CD14-positive monocyte (primary cell): ENCODE measurements at regions not wholly inside any gene's neighbourhood (a gene's known extent, or its start where the extent isn't known, plus 50 kb on each side); places are given as distances from the start of the nearest gene placed in this dataset.

ENCODE experiments used
- DNase-seq, 3 donors: peaks; one replicate each; pipeline ENCODE4 v3.0.0-alpha.2; 2011 to 2022
- H2AFZ ChIP-seq: 2 replicates; pipeline ENCODE4 v1.6.0; 2012; ENCODE audit warnings: mild to moderate bottlenecking, low read depth, low read length, inconsistent platforms; ENCODE audit not compliant: insufficient read depth, poor library complexity, severe bottlenecking
- H3K27ac ChIP-seq, 2 donors: 1 replicate in 1 of 2; 2 replicates in 1 of 2; pipeline ENCODE4 v1.5.1; 2012 to 2013; ENCODE audit warnings: low read length in 2 of 2, control low read depth in 1 of 2, inconsistent platforms in 1 of 2, low read depth in 1 of 2, mild to moderate bottlenecking in 1 of 2
- H3K27me3 ChIP-seq, 2 donors: one replicate each; pipeline versions ENCODE4 v1.6.0 to v1.6.1; 2011 to 2013; ENCODE audit warnings: low read length in 2 of 2; ENCODE audit not compliant: control insufficient read depth in 2 of 2, insufficient read depth in 2 of 2
- H3K36me3 ChIP-seq, 2 donors: replicated peaks in 1 of 2; 1 replicate in 1 of 2; 2 replicates in 1 of 2; pipeline versions ENCODE4 v1.5.1 to v1.6.1; 2012 to 2013; ENCODE audit warnings: low read length in 2 of 2, control low read depth in 1 of 2, inconsistent platforms in 1 of 2, mild to moderate bottlenecking in 1 of 2; ENCODE audit not compliant: insufficient read depth in 2 of 2, control insufficient read depth in 1 of 2
- H3K4me1 ChIP-seq, 2 donors: 1 replicate in 1 of 2; 2 replicates in 1 of 2; pipeline versions ENCODE4 v1.5.1 to v1.6.1; 2012 to 2013; ENCODE audit warnings: low read length in 2 of 2, control low read depth in 1 of 2, inconsistent platforms in 1 of 2, mild to moderate bottlenecking in 1 of 2, moderate library complexity in 1 of 2; ENCODE audit not compliant: insufficient read depth in 2 of 2, control insufficient read depth in 1 of 2
- H3K4me2 ChIP-seq: replicated peaks from 2 replicates; pipeline ENCODE3; 2012; ENCODE audit warnings: low read length, moderate library complexity, mild to moderate bottlenecking; ENCODE audit not compliant: poor library complexity, severe bottlenecking; ENCODE audit errors: extremely low read depth
- H3K4me3 ChIP-seq, 3 experiments: fragments of 200-600 bp in 1 of 3; sonication (generic) in 1 of 3; replicated peaks in 1 of 3; 1 replicate in 2 of 3; 2 replicates in 1 of 3; pipeline ENCODE4 v1.5.1; 2011 to 2013; ENCODE audit warnings: low read length in 3 of 3, mild to moderate bottlenecking in 3 of 3, control low read depth in 2 of 3, low read depth in 2 of 3, inconsistent platforms in 1 of 3, moderate library complexity in 1 of 3
- H3K79me2 ChIP-seq: 2 replicates; pipeline ENCODE4 v1.6.0; 2012; ENCODE audit warnings: mild to moderate bottlenecking, control low read depth, inconsistent platforms, low read length, moderate library complexity; ENCODE audit not compliant: insufficient read depth
- H3K9ac ChIP-seq: 2 replicates; pipeline ENCODE4 v1.6.0; 2017; ENCODE audit warnings: low read length, mild to moderate bottlenecking; ENCODE audit not compliant: insufficient read depth, poor library complexity, severe bottlenecking
- H3K9me3 ChIP-seq, 2 donors: replicated peaks in 1 of 2; 1 replicate in 1 of 2; 2 replicates in 1 of 2; pipeline versions ENCODE4 v1.5.1 to v1.6.1; 2012 to 2013; ENCODE audit warnings: low read length in 2 of 2, control low read depth in 1 of 2; ENCODE audit not compliant: control insufficient read depth in 1 of 2, insufficient read depth in 1 of 2
- H4K20me1 ChIP-seq: 2 replicates; pipeline ENCODE4 v1.6.0; 2012; ENCODE audit warnings: mild to moderate bottlenecking, low read length, control low read depth, moderate library complexity; ENCODE audit not compliant: insufficient read depth
- H3K27ac Mint-ChIP-seq, 7 donors: one replicate each; pipeline ENCODE4 v1.8.0; 2020; ENCODE audit warnings: mild to moderate bottlenecking in 7 of 7, mixed read lengths in 7 of 7, moderate library complexity in 6 of 7, inconsistent platforms in 2 of 7
- H3K27me3 Mint-ChIP-seq, 3 donors: one replicate each; pipeline ENCODE4 v1.8.0; 2021 to 2022; ENCODE audit warnings: low read depth in 3 of 3, mild to moderate bottlenecking in 3 of 3, mixed read lengths in 3 of 3, moderate library complexity in 3 of 3, inconsistent platforms in 1 of 3
- H3K36me3 Mint-ChIP-seq, 2 donors: one replicate each; pipeline ENCODE4 v1.8.0; 2020; ENCODE audit warnings: mixed read lengths in 2 of 2, inconsistent platforms in 1 of 2, mild to moderate bottlenecking in 1 of 2
- H3K4me1 Mint-ChIP-seq: one replicate; pipeline ENCODE4 v1.8.0; 2020; ENCODE audit warnings: mild to moderate bottlenecking, mixed read lengths
- H3K4me3 Mint-ChIP-seq, 2 donors: one replicate each; pipeline ENCODE4 v1.8.0; 2020; ENCODE audit warnings: mild to moderate bottlenecking in 2 of 2, mixed read lengths in 2 of 2, moderate library complexity in 1 of 2
- H3K9me3 Mint-ChIP-seq, 7 donors: one replicate each; pipeline ENCODE4 v1.8.0; 2020 to 2022; ENCODE audit warnings: mixed read lengths in 7 of 7, mild to moderate bottlenecking in 6 of 7, moderate library complexity in 6 of 7, inconsistent platforms in 2 of 7
- CTCF ChIP-seq: fragments of 200-600 bp; IDR thresholded peaks from one replicate; pipeline ENCODE4 v1.8.0; 2022; ENCODE audit warnings: antibody characterized with exemption, mild to moderate bottlenecking
- WGBS: methylation state at CpG from one replicate; pipeline ENCODE4 v1.1.5; 2013; ENCODE audit warnings: missing lambda C conversion rate; ENCODE audit not compliant: insufficient coverage; 5-methylcytosine and 5-hydroxymethylcytosine counted together
- intact Hi-C, 2 donors: fragments of 100-400 bp; cut with micrococcal nuclease; formaldehyde crosslinking; loops; one replicate each; pipeline versions ENCODE4 v1.15.0 to v1.15.1; 2023

- H3K27ac ChIP-seq = no peak overlapping the region
- no peak overlapping the region for H3K9ac ChIP-seq
- peaks cover 0 to 4% (median 1%) of the 10 kb centered on the region in 7 donors for H3K9me3 Mint-ChIP-seq
- no peaks in the 10 kb centered on the region for H3K36me3 Mint-ChIP-seq
- no peaks in the 10 kb centered on the region for H4K20me1 ChIP-seq
- 90% methylated on average over 5 of the region's 12 CpGs for WGBS
- intact Hi-C loops = no loop called here
- H3K4me1 Mint-ChIP-seq = no peaks in the 10 kb centered on the region
- no peaks in the 10 kb centered on the region for H3K4me1 ChIP-seq
- no peaks in the 10 kb centered on the region for H3K79me2 ChIP-seq
- H3K27ac Mint-ChIP-seq = no peak overlapping the region
- no peaks in the 10 kb centered on the region for H3K27me3 ChIP-seq
- H3K4me3 Mint-ChIP-seq = no peak overlapping the region
- no peaks in the 10 kb centered on the region for H3K27me3 Mint-ChIP-seq
- no peaks in the 10 kb centered on the region for H3K9me3 ChIP-seq
- no peak overlapping the region for H3K4me2 ChIP-seq
- no peak overlapping the region for H3K4me3 ChIP-seq
- DNase-seq = no peak
- H3K36me3 ChIP-seq = no peaks in the 10 kb centered on the region
- TF ChIP-seq CTCF = no peak
- H2AFZ ChIP-seq = no peak overlapping the region
Observed at GRCh38 chr3:118705487-118706219, 329.0 kb downstream of the IGSF11 start.

- Histone ChIP-seq H3K4me1 (no peaks in the 10 kb centered on the region), H2AFZ (no peak overlapping the region), H3K36me3 (no peaks in the 10 kb centered on the region), H3K9me3 (no peaks in the 10 kb centered on the region), H3K27ac (no peak overlapping the region), H3K4me3 (no peak overlapping the region), H3K9ac (no peak overlapping the region), H3K27me3 (no peaks in the 10 kb centered on the region), H3K79me2 (no peaks in the 10 kb centered on the region), H4K20me1 (no peaks in the 10 kb centered on the region), H3K4me2 (no peak overlapping the region)
- intact Hi-C loops = no loop called here
- Mint-ChIP-seq H3K4me1 (no peaks in the 10 kb centered on the region), H3K27me3 (no peaks in the 10 kb centered on the region), H3K4me3 (no peak overlapping the region), H3K9me3 (peaks cover 0 to 4% (median 1%) of the 10 kb centered on the region in 7 donors), H3K36me3 (no peaks in the 10 kb centered on the region), H3K27ac (no peak overlapping the region)
- DNase-seq = no peak
- TF ChIP-seq CTCF = no peak
Observed at GRCh38 chr3:118707991-118708390, 326.7 kb downstream of the IGSF11 start.
